OCI-LY7 (cell line): ENCODE measurements at regions not wholly inside any gene's neighbourhood (a gene's known extent, or its start where the extent isn't known, plus 50 kb on each side); places are given as distances from the start of the nearest gene placed in this dataset.

Experiments
- EZH2phosphoT487 ChIP-seq: fragments of 200-600 bp; sonication (generic); IDR thresholded peaks from 2 replicates; pipeline ENCODE4 v1.6.1; 2018; ENCODE audit warnings: low read depth, borderline replicate concordance, mild to moderate bottlenecking, mixed run types, antibody characterized with exemption, low read length, moderate library complexity, mixed read lengths
- TF ChIP-seq, protein P1 (sequence below): fragments of 200-600 bp; sonication (generic); conservative IDR thresholded peaks from 2 replicates; pipeline ENCODE4 v1.5.1; 2014; ENCODE audit warnings: mild to moderate bottlenecking, antibody characterized with exemption, low read length, moderate library complexity, mixed read lengths

DNA sequence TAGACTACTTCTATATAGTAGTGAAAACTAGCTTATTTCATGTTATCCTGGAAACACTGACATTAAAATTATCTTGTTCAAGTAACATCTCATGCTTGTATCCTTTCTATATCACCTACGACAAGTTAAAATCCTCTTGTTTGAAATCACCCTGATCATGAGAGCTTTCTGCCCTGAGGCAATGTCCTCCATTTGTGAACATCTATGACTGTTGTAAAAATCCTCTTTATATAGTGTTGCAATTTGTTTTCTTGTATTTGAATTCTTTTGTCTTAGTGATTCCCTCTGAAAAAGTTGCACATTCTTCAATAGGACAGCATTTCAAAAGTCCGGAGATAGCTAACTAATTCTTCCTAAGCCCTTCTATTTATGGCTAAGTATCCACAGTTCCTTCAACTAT, 480.3 kb downstream of the NSUN3 start:
- TF ChIP-seq, protein P1, sequence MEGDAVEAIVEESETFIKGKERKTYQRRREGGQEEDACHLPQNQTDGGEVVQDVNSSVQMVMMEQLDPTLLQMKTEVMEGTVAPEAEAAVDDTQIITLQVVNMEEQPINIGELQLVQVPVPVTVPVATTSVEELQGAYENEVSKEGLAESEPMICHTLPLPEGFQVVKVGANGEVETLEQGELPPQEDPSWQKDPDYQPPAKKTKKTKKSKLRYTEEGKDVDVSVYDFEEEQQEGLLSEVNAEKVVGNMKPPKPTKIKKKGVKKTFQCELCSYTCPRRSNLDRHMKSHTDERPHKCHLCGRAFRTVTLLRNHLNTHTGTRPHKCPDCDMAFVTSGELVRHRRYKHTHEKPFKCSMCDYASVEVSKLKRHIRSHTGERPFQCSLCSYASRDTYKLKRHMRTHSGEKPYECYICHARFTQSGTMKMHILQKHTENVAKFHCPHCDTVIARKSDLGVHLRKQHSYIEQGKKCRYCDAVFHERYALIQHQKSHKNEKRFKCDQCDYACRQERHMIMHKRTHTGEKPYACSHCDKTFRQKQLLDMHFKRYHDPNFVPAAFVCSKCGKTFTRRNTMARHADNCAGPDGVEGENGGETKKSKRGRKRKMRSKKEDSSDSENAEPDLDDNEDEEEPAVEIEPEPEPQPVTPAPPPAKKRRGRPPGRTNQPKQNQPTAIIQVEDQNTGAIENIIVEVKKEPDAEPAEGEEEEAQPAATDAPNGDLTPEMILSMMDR: no peak
- TF ChIP-seq EZH2phosphoT487: no peak
